ENCODE measurements at regions not wholly inside any gene's neighbourhood (a gene's known extent, or its start where the extent isn't known, plus 50 kb on each side); places are given as distances from the start of the nearest gene placed in this dataset.

DNA sequence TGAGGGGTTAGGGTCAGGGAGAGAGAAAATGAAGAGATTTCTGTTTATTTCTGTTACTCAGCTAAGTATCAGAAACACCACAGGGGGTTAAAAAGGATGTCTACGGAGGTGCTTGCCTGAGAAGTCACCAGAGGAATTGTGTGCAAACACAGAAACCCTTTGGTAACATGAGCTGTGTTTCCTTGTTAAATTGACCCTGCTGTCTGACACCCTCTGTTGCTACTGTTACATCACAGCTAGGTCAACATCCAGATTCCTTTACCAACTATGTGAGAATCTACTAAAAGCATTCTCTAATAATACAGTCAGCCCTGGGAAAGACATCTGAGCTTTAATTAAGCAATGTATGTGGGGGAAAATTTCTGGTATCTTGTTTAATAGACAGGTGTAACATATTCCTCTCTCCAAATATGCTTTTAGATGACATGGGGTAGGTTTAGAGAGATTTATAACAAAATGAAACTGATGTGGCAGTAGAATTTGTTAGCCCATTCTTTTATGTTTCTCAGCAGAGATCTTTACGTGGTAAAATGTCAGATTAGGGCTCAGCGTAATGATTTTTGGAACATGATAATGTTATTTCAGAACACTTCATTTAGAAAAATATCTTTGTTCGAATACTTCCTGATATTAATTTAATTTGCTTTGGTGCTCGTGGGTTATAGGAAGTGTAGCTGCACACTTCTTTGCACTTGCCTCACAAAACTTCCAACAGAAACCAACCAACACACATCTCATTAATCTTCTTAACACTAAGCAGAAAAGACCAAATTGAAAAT, 168.0 kb upstream of the AHR start:
- no peak for DNase-seq (ENCODE audit: low read depth)

DNA sequence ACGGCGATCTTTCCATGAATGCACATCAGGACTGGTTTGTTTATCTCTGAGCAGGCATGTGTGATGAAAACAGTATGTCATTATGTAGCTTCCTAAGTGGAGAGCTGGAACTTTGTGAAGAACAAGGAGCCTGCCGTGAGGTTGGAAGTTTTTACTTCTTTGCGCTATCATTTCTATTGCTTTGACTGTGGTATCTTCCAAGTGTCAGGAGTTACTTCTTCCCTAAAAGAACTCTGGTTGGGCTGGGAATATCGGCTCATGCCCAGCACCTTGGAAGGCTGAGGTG, 167.4 kb upstream of the AHR start:
- no peak for DNase-seq (ENCODE audit: low read depth)

DNA sequence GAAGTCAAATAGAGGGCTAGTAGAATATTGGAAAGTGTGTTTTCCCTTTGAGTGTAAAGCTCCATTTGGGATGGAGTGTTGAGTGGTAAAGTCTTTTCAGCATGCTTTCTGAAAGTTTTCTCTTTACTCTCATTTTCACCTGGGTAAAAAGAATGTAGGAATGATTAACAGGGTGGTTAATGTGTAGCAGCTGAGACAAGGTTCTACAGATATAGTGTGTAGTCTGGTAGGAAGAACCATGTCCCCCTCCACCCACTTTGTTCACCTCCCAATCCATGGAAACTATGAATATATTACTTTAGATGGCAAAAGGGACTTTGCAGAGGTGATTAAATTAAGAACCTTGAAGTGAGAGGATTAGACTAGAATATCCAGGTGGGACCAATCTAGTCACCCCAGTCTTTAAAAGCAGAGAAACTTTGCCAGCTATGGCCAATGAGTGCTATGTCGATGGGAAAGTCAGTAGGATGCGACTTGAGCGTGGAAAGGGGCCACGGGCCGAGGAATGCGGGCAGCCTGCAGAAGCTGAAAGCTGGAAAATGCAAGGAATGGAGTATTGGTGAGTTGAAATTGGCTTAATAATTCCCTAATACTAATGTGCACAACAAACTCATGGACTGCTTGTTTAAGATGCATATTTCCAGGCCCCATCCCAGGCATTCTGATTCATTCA, 166.3 kb upstream of the AHR start:
- no peak for DNase-seq (ENCODE audit: low read depth)

DNA sequence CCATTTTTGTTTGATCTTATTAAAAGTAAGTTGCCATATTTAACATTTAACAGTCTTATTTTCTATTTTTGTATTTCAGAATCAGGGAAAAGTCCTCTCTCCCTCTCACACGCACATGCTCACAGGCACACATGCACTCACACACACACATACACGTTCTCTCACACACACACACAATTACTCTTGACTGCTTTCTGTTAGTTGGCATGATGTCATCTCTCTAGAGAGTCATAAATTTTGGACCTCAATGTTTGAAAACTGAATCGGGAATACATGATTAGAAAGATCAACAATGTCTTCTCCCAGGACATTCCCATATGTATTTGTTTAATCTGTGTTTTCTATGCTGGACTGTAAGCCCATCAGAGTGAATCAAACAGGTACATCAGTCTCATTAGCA, 165.7 kb upstream of the AHR start:
- DNase-seq (ENCODE audit: low read depth) = no peak

DNA sequence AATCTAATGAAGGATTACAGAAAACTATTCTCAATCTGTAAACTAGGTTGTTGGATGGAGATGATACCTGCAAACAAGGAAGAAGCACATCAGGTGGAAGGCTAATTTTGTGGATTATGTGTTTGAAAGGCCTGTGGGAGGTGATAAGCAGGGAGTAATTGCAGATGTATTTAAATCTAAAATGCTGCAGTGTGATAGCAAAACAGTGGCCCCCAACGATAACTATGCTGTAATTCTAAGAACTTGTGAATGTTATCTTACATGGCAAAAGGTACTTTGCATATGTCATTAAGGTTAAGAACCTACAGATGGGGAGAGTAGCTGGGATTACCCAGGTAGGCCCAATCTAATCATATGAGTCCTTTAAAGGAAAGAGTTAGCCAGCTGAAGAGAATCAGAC, 164.5 kb upstream of the AHR start:
- DNase-seq (ENCODE audit: low read depth) = no peak

DNA sequence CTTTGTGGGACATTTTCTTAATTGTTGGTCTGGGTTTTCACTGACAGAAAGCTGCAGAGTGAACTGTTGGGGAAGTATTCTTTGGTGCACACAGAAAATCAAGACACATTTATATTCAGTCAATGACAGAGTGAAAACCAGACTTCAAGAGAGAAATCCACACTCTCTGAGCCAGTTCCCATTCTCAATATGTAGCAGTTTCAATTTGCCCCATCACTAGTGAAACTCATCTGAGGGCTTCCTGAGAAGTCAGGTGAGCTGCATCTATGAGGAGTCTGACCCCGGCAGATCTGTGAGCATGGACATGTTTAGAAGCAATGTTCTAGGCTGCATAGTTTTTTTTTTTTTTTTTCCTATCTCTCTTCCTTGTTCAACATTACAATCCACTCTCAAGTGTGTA, 163.7 kb upstream of the AHR start:
- no peak for DNase-seq (ENCODE audit: low read depth)

DNA sequence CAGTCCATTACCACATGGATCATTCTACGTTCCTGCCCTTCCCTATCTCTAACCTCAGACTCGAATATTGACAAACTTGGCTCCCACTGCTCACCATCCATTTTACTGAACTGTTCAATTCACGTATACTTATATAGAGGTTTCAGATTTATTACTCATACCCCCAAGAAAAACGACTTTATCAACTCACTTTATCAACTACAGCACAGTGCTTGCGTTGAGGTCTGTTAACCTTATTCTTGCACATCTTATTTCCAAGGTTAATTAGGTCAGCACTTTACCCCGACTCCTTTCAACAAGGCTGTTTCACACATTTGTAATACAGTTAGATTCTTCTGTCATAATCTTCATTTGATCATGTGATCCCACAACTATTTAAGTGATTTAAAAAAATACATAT, 162.3 kb upstream of the AHR start:
- DNase-seq (ENCODE audit: low read depth) = no peak

DNA sequence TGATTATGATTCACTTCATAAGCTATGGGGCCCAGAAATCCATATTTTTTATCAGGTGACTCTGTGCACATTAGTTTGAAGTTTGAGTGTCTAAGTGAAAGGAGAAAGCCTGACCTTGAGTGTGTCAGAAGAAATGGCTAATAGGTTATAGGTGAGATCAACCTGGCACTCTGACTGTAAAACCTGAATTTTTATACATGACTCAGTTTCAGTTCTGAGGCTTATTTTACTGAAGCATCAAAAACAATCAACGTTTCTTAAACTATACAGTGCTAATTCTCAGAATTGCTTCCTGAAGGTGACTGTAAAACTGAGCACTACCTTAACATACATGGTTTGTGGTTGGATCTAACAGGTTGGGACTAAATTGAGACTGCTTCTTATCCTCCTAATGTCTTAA, 159.4 kb upstream of the AHR start:
- no peak for DNase-seq (ENCODE audit: low read depth)

DNA sequence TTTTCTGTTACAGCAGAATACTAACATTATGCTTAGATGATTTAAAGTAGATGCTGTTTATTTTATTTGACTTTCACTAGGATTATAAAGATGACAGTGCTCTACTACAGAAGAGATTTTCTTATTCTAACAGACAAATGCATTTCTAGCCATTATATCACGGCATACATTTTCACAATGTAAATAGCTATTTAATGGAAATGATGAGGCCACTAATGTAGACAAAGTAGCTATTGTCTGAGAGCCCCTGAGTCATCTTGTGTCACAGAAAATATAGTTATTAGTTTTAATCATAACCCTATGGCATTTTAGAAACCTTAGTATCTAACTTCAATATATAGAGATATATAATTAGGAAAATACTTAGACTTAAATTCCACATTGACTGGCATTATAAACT, 158.0 kb upstream of the AHR start:
- DNase-seq (ENCODE audit: low read depth) = no peak

DNA sequence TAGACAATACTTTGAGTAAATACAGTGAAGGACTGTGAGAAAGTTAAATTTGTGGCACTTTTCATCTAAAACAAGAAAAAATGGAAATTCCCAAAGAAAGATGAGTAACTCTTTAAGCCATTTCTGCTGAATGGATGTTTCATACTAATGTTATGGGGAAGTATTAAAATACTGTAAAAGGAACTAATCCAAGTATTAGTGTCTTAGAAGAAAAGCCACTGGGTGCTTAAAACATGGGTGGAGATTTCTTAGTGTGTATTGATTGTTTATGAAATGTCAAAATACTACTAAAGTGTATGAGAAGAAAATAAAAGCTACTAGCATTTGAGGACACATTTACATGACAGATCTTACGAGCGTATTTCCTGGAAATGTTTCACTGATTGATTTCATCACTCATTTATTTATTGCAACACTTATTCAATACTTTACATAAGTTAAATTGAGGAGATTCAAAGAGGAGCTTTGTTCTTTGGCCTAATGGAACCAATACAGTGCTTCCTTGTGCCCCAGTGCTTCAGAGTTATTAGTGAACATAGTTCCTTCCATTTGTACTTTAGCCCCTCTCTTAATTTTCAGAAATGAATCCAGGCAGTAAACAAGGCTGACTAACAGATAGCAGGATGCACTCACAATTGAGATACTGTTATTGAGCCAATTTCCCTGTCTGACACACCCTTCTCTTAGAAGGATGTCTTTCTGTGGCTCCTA, 155.5 kb upstream of the AHR start:
- no peak for DNase-seq (ENCODE audit: low read depth)

DNA sequence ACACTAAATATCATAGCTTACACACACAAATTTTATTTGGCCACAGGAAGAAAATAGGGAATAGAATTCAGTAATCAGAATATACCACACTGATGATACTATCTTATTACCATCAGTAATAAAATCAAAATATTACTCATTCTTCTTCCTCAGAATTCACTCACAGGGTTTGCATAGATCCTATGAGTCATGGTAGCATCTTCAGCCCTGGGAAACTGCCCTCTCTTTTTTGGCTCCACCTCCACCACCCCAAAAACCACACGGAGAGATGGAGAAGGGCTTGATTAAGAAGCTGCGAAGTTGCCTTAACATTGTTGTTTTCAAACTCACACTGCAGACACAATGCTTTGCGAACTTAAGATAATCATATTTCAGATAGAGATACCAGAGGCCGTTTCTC, 154.1 kb upstream of the AHR start:
- DNase-seq (ENCODE audit: low read depth) = peak; percentile 55

DNA sequence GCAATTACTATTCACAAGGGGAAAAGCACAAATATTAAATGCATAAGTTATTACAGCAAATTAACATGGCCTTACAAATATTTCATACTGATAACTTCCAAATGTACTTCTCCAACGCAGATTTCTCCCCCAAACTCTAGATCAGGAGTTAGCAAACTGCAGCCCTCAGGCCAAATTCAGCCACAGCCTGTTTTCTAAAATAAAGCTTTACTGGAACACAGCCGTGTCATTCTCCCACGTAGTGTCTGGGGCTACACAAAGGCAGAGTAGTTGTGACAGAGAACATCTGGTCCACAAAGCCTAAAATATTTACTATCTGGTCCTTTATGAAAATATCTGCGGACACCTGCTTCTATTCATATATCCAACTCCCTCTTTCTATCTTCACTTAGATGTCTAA, 151.8 kb upstream of the AHR start:
- DNase-seq (ENCODE audit: low read depth) = no peak

DNA sequence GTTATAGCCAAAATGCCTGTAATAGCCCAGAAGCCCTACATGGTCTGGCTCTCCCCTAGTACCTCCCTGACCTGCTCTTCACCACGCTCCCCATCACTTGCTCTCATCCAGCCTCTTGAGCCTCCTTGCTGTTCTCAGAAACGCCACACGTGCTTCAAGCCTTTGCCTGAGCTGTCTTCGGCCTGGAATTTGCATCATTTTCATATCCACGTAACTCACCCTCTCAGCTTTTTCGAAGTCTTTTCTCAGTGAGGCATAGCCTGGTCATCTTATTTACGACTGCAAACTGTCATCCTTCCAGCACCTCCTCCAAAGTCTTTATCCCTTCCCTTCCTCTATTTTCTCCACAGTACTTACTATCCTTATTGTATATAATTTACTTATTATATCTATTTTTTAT, 151.0 kb upstream of the AHR start:
- DNase-seq (ENCODE audit: low read depth) = no peak

DNA sequence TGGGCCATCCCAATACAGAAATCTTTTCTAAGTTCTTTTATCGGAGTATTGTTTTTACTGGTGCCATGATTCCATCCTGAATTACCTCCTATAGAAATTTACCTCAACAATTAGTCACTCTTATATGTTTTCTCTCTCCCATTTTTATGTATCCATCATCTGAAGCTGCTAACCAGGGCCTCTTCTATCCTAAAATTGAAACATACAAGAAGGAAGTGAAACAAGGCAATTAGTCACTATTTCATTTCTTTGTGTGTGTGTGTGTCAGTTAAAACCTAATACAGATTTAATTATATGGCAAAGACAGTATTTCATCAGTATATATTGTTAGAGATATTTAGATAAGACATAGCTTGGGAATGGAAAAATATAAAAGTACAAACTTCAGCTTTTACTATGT, 148.4 kb upstream of the AHR start:
- DNase-seq (ENCODE audit: low read depth) = no peak

DNA sequence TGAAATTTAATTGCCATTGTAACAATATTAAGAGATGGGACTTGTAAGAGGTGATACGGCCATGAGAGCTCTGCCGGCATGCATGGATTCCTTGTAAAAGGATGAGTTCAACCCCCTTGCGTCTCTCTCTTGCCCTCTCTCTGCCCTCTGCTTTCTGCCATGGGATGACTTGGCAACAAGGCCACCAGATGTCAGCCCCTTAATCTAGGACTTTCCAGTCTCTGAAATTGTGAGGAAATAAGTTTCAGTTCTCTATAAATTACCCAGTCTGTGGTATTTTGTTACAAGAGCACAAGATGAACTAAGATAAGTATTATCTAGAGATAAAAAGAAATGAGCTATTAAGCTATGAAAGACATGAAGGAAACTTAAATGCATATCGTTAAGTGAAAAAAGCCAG, 145.7 kb upstream of the AHR start:
- no peak for DNase-seq (ENCODE audit: low read depth)

DNA sequence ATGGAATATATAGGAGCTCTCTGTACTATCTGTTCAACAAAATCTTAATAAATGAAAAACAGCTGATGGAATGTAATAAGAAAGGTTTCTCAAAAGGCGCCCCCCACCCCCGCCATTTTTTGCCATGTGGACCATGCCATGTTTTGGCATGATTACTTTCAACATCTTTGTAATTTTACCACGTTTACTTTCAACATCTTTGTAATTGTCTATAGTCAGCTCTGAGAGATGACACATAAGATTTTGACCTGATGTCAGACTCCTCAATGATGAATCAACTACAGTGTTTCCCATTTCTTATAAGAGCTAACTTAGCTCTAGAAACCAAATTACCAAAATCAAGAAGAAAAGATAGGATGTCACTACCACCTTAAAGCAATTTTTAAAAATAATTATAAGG, 144.9 kb upstream of the AHR start:
- DNase-seq (ENCODE audit: low read depth) = no peak

DNA sequence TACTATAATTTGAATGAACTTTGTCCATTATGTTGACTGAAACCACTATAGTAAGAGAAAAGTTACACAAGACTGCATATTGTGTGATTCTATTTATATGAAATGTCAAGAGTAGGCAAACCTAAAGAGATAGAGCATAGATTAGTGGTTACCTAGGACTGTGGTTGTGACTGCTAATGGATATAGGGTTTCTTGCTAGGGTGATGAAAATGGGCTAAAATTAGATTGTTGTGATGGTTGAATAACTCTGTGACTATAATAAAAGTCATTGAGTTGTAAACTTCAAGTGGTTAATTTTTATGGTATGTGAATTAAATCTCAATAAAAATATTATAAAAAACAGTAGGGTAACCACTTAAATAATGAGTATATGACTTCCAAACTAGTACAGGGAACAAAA, 142.9 kb upstream of the AHR start:
- DNase-seq (ENCODE audit: low read depth) = no peak

DNA sequence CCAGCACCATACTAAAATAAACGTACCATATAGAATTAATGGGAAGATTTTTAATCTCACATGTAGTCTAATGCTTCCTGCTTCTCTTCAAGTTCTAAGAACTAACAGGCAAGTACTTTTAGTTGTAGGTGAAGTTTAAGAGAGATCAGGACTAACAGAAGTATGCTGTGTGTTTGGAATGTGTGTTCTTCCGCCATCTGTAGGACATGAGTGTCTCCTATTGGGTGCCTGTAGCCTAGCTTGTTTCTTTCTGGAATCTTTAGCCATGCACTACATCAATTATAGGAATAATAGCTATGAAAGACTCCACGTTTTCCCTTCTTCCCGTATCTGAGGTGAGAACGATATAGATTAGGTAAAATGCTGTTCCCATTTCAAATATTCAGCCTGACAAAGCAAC, 140.2 kb upstream of the AHR start:
- DNase-seq (ENCODE audit: low read depth) = no peak

DNA sequence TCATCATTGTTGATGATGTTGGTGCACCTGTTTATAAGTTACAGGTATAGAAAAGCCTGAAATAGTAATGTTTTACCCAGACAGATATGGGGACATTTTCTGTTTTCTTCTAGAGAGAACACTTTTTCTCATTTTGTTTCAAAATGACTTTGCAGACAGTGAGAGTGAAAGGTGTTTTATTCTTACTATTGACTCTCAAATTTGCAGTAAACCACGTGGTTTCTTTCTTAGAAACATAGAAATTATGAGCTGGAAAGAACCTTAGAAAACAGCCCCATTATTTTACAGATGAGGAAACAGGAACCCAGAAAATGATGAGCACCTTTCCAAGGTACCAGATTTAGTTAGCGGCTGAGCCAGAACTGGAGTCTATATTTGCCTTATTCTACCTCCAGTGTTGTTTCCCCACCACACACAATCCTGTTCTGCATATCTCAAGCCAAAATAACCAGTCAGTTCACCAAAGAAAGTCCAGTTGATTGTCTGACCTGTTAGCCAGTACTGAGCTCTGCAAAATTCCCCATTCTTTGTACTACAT, 138.9 kb upstream of the AHR start:
- no peak for DNase-seq (ENCODE audit: low read depth)

DNA sequence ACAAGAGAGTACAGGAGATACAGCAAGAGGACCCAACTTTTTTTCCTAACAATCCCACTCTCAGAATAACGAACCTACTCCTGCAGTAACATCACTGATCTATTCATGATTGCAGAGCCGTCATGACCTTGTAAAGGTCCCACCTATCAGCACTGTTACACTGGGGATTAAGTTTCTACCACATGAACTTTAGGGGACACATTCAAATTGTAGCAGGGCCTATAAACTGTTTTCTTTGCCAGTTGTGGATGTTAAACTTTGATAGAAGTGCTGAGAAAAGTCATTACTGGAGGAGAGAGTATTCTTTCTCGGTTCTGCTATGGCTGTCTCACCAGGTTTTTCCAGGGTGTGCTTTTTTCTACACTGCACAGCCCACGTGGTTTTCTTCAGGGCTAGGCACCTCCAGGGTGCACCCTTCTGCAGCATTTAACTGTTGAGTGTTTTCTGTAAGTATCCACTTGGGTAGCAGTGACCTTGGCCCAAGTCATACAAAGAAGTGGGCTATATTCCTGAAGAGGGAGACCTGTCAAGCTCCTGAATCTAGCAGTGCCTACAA, 131.6 kb upstream of the AHR start:
- DNase-seq (ENCODE audit: low read depth) = no peak

DNA sequence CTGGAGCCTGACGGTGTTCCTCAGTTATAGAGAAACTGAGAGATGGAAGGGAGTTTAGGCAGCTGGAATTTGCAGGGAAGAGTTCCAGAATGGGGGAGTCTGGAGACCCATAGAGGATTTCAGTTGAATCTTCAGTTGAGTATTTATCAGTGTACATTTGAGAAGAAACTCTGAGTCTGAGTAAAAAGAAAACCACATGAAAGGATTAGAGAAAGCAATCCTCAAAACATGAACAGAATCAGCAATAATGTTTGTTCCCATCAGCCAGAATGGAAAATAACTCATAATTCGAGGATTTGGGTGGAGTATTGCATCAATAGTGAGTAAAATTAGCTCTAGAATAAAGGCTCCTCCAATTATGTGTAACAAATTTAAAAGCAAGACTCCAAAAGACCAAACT, 130.0 kb upstream of the AHR start:
- DNase-seq (ENCODE audit: low read depth) = no peak

DNA sequence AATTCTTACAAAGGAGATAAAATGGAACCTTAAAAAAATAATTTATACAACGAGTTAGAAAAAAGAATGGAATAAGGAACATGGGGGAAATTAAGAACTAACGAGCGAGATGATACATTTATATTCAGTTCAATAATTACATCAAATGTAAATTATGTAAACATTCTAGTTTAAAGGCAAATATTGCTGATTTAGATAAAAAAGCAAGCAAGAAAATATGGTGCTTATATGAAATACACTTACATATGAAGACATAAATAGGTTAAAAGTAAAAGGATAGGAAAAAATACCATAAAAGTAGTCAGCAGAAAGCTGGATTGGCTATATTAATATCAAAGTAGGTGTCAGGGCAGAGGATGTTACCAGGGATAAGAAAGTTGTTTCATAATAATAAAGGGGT, 127.0 kb upstream of the AHR start:
- no peak for DNase-seq (ENCODE audit: low read depth)

DNA sequence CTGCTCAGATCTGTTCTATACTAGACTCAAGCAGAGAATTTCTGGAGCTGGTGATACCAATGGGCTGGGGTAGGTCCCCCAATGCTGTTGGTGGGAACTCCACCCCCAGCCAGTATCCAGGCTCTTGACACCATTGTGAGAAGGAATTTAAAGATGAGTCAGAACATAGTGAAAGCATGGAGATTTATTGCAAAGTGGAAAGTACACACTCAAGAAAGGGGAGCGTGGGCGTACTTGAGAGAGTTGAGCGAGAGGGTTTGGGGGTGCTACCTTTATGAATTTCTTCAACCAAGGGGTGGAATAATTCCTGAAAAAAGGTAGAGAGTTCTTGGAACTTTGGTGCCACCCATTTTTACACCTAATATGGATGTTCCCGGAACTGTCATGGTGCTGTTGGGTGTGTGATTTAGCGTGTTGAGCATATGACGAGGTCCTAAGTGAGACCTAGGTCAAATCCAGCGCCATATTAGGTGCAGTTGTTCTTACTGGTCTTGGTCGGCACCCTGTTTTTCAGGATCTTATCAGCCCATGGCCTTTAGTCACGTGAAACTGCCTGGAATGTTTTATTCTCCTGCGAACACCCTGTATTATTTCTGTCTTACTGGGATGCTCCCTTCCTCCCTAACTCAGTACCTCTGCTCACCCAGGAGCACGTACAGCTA, 122.0 kb upstream of the AHR start:
- no peak for DNase-seq (ENCODE audit: low read depth)
